ENCODE measurements at regions not wholly inside any gene's neighbourhood (a gene's known extent, or its start where the extent isn't known, plus 50 kb on each side); places are given as distances from the start of the nearest gene placed in this dataset.

GRCh38 chr3:83122774-83123350 is 1361.4 kb upstream of the GBE1 start:
- no peaks in the 10 kb centered on the region for H3K36me3 ChIP-seq (ENCODE audit: low read depth, missing control alignments)
- H3K27ac ChIP-seq, result no peak overlapping the region
- H3K4me3 ChIP-seq, result no peak overlapping the region
- no peaks in the 10 kb centered on the region for H3K4me1 ChIP-seq
- DNase-seq, result no peak
- TF ChIP-seq POLR2A (IDR thresholded peaks at IDR 0.05), result no peak
- TF ChIP-seq CTCF (IDR thresholded peaks at IDR 0.05), result no peak
- WGBS, 2 donors, result 87 to 93% methylated on average over 2 of the region's 2 CpGs
- no peaks in the 10 kb centered on the region for H3K27me3 ChIP-seq
- intact Hi-C loops (cut with DNase I; ENCODE audit: low total_unique reads), result no loop called here
- no peaks in the 10 kb centered on the region for H3K9me3 ChIP-seq

- H3K27me3 ChIP-seq, result no peaks in the 10 kb centered on the region
- H3K4me1 ChIP-seq, result no peaks in the 10 kb centered on the region
- no peak for DNase-seq
- WGBS, 2 donors, result 79 to 85% methylated on average over 4 of the region's 4 CpGs
- no peak for TF ChIP-seq POLR2A (IDR thresholded peaks at IDR 0.05)
- TF ChIP-seq CTCF (IDR thresholded peaks at IDR 0.05), result no peak
- H3K9me3 ChIP-seq, result no peaks in the 10 kb centered on the region
- no peak overlapping the region for H3K4me3 ChIP-seq
- no peaks in the 10 kb centered on the region for H3K36me3 ChIP-seq (ENCODE audit: low read depth, missing control alignments)
- intact Hi-C loops (cut with DNase I; ENCODE audit: low total_unique reads), result no loop called here
- no peak overlapping the region for H3K27ac ChIP-seq
These were observed 1331.8 kb upstream of the GBE1 start for GRCh38 chr3:83093222-83093572.

GRCh38 chr3:83092521-83093221 is 1331.2 kb upstream of the GBE1 start:
- intact Hi-C loops (cut with DNase I; ENCODE audit: low total_unique reads), result no loop called here
- Histone ChIP-seq H3K36me3 (ENCODE audit: low read depth, missing control alignments) (no peaks in the 10 kb centered on the region), H3K9me3 (no peaks in the 10 kb centered on the region), H3K27ac (no peak overlapping the region), H3K4me1 (no peaks in the 10 kb centered on the region), H3K4me3 (no peak overlapping the region), H3K27me3 (no peaks in the 10 kb centered on the region)
- TF ChIP-seq CTCF (IDR thresholded peaks at IDR 0.05) (no peak), POLR2A (IDR thresholded peaks at IDR 0.05) (no peak)
- no peak for DNase-seq
- 82 to 88% methylated on average over 2 of the region's 2 CpGs for WGBS, 2 donors

GRCh38 chr3:83076041-83076440 is 1314.6 kb upstream of the GBE1 start:
- H3K4me3 ChIP-seq, result no peak overlapping the region
- no peak for TF ChIP-seq POLR2A (IDR thresholded peaks at IDR 0.05)
- TF ChIP-seq CTCF (IDR thresholded peaks at IDR 0.05), result no peak
- H3K4me1 ChIP-seq, result no peaks in the 10 kb centered on the region
- no peak for DNase-seq
- WGBS, 2 donors, result 77 to 83% methylated on average over 6 of the region's 6 CpGs
- no peak overlapping the region for H3K27ac ChIP-seq
- no peaks in the 10 kb centered on the region for H3K9me3 ChIP-seq
- intact Hi-C loops (cut with DNase I; ENCODE audit: low total_unique reads), result no loop called here
- H3K36me3 ChIP-seq (ENCODE audit: low read depth, missing control alignments), result no peaks in the 10 kb centered on the region
- H3K27me3 ChIP-seq, result no peaks in the 10 kb centered on the region

- H3K4me3 ChIP-seq, result no peak overlapping the region
- no peaks in the 10 kb centered on the region for H3K4me1 ChIP-seq
These were observed 1313.0 kb upstream of the GBE1 start for GRCh38 chr3:83074485-83074884.

More at GRCh38 chr3:83074485-83074884, 1313.0 kb upstream of the GBE1 start:
- DNase-seq, result no peak
- H3K9me3 ChIP-seq, result no peaks in the 10 kb centered on the region
- TF ChIP-seq CTCF (IDR thresholded peaks at IDR 0.05) (no peak), POLR2A (IDR thresholded peaks at IDR 0.05) (no peak)
- H3K36me3 ChIP-seq (ENCODE audit: low read depth, missing control alignments), result no peaks in the 10 kb centered on the region
- no peaks in the 10 kb centered on the region for H3K27me3 ChIP-seq
- intact Hi-C loops (cut with DNase I; ENCODE audit: low total_unique reads), result no loop called here
- no peak overlapping the region for H3K27ac ChIP-seq

Measured in testis (tissue), 2 donors.